ENCODE measurements at regions not wholly inside any gene's neighbourhood (a gene's known extent, or its start where the extent isn't known, plus 50 kb on each side); places are given as distances from the start of the nearest gene placed in this dataset.
"Not testable (repeated sequence)": the region's sequence is repeated elsewhere in the genome, so short reads cannot be mapped to it uniquely, and the experiment has no call there.

DNA sequence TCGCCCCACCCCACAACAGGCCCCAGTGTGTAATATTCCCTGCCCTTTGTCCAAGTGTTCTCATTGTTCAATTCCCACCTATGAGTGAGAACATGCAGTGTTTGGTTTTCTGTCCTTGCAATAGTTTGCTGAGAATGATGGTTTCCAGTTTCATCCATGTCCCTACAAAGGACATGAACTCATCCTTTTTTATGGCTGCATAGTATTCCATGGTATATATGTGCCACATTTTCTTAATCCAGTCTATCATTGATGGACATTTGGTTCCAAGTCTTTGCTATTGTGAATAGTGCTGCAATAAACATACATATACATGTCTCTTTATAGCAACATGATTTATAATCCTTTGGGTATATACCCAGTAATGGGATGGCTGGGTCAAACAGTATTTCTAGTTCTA is 132.7 kb downstream of the SNX10 start:
- H3K9me3 ChIP-seq (ENCODE audit: low read length); H3K36me3 ChIP-seq (ENCODE audit: insufficient read depth, low read length); H3K27ac ChIP-seq (ENCODE audit: low read length); H2AFZ ChIP-seq (ENCODE audit: low read depth, low read length); H3K79me2 ChIP-seq (replicated peaks; ENCODE audit: insufficient read depth, low read length); H3K4me2 ChIP-seq (ENCODE audit: low read length); H3K9ac ChIP-seq (ENCODE audit: low read length); H3K4me3 ChIP-seq (ENCODE audit: low read length); H4K20me1 ChIP-seq (ENCODE audit: insufficient read depth); H3K27me3 ChIP-seq (ENCODE audit: insufficient read depth, low read depth, low read length); H3K9me2 ChIP-seq (ENCODE audit: insufficient read depth, low read length); H3F3A ChIP-seq (ENCODE audit: insufficient read depth, low read length, poor library complexity, severe bottlenecking): not testable (repeated sequence)

DNA sequence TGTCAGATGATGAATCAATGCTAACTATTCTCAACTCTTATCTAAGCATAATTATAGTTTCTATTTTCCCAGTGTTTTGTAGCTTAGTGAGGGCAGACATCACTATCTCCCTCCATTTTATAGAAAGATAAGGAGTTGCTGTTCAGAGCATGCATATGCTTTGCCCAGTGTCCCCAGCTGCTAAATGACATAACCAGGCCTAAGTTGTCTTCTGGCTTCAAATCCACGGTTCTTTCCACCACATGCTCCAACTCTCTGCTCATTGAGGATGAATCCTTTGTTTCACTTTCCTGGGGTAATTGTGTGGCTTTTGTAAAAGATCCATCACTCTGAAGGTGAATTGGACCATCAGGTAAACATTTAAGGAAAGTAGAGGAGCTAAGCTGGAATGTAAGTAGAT is 134.0 kb downstream of the SNX10 start:
- H3K4me3 ChIP-seq (ENCODE audit: low read length), result no peak overlapping the region
- H3K9ac ChIP-seq (ENCODE audit: low read length), result no peak overlapping the region
- no peaks in the 10 kb centered on the region for H3F3A ChIP-seq (ENCODE audit: insufficient read depth, low read length, poor library complexity, severe bottlenecking)
- no peak overlapping the region for H2AFZ ChIP-seq (ENCODE audit: low read depth, low read length)
- no peaks in the 10 kb centered on the region for H4K20me1 ChIP-seq (ENCODE audit: insufficient read depth)
- H3K36me3 ChIP-seq (ENCODE audit: insufficient read depth, low read length), result no peaks in the 10 kb centered on the region
- no peaks in the 10 kb centered on the region for H3K79me2 ChIP-seq (replicated peaks; ENCODE audit: insufficient read depth, low read length)
- H3K4me2 ChIP-seq (ENCODE audit: low read length), result no peak overlapping the region
- no peak overlapping the region for H3K27ac ChIP-seq (ENCODE audit: low read length)
- H3K9me2 ChIP-seq (ENCODE audit: insufficient read depth, low read length), result no peaks in the 10 kb centered on the region
- H3K9me3 ChIP-seq (ENCODE audit: low read length), result no peaks in the 10 kb centered on the region
- H3K27me3 ChIP-seq (ENCODE audit: insufficient read depth, low read depth, low read length), result no peaks in the 10 kb centered on the region
- no peak for TF ChIP-seq RAD21 (conservative IDR thresholded peaks at IDR 0.05)
- TF ChIP-seq CTCF (IDR thresholded peaks at IDR 0.05; ENCODE audit: poor library complexity, severe bottlenecking), result no peak
- TF ChIP-seq TAF1 (IDR thresholded peaks at IDR 0.05; ENCODE audit: low read depth), result no peak
- TF ChIP-seq REST (IDR thresholded peaks at IDR 0.05; ENCODE audit: borderline replicate concordance), result no peak
- no peak for TF ChIP-seq EZH2 (IDR thresholded peaks at IDR 0.05; ENCODE audit: borderline replicate concordance, insufficient read depth, low read length, poor library complexity, severe bottlenecking)
- TF ChIP-seq POLR2AphosphoS5 (IDR thresholded peaks at IDR 0.05), result no peak
- TF ChIP-seq SMC3 (conservative IDR thresholded peaks at IDR 0.05; ENCODE audit: poor library complexity), result no peak
- TF ChIP-seq EP300 (conservative IDR thresholded peaks at IDR 0.05; ENCODE audit: poor library complexity, severe bottlenecking), result no peak
- TF ChIP-seq MXI1 (conservative IDR thresholded peaks at IDR 0.05; ENCODE audit: poor library complexity, severe bottlenecking), result no peak

DNA sequence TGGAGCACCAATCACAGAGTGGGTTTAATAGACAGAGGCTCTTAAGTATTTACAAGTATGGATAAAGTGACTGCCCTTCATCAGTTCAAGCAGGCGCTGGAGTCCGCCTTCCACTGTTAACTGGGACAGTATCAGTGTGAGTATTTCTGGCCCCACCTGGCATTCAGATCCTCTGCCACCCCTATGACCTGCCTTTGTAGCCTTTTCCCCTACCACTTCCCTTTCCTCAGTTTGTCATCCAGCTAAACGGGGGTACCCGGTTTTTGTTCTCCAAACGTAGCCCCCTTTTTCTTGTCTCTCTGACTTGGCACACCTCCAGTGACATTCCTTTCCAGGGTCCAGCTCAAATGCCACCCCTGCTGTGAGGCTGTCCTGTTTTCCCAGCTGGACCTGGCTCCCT is 134.4 kb downstream of the SNX10 start:
- no peak for TF ChIP-seq RAD21 (conservative IDR thresholded peaks at IDR 0.05)
- TF ChIP-seq CTCF (IDR thresholded peaks at IDR 0.05; ENCODE audit: poor library complexity, severe bottlenecking), result no peak
- no peak for TF ChIP-seq SMC3 (conservative IDR thresholded peaks at IDR 0.05; ENCODE audit: poor library complexity)
- no peak for TF ChIP-seq MXI1 (conservative IDR thresholded peaks at IDR 0.05; ENCODE audit: poor library complexity, severe bottlenecking)
- TF ChIP-seq TAF1 (IDR thresholded peaks at IDR 0.05; ENCODE audit: low read depth), result no peak
- no peak for TF ChIP-seq EZH2 (IDR thresholded peaks at IDR 0.05; ENCODE audit: borderline replicate concordance, insufficient read depth, low read length, poor library complexity, severe bottlenecking)
- TF ChIP-seq REST (IDR thresholded peaks at IDR 0.05; ENCODE audit: borderline replicate concordance), result no peak
- no peak for TF ChIP-seq POLR2AphosphoS5 (IDR thresholded peaks at IDR 0.05)
- no peak for TF ChIP-seq EP300 (conservative IDR thresholded peaks at IDR 0.05; ENCODE audit: poor library complexity, severe bottlenecking)
- no peaks in the 10 kb centered on the region for H3K36me3 ChIP-seq (ENCODE audit: insufficient read depth, low read length)
- no peaks in the 10 kb centered on the region for H3K9me3 ChIP-seq (ENCODE audit: low read length)
- H3K27me3 ChIP-seq (ENCODE audit: insufficient read depth, low read depth, low read length), result no peaks in the 10 kb centered on the region
- no peaks in the 10 kb centered on the region for H3F3A ChIP-seq (ENCODE audit: insufficient read depth, low read length, poor library complexity, severe bottlenecking)
- no peak overlapping the region for H3K4me3 ChIP-seq (ENCODE audit: low read length)
- no peaks in the 10 kb centered on the region for H4K20me1 ChIP-seq (ENCODE audit: insufficient read depth)
- H3K27ac ChIP-seq (ENCODE audit: low read length), result no peak overlapping the region
- no peak overlapping the region for H3K9ac ChIP-seq (ENCODE audit: low read length)
- no peaks in the 10 kb centered on the region for H3K9me2 ChIP-seq (ENCODE audit: insufficient read depth, low read length)
- H2AFZ ChIP-seq (ENCODE audit: low read depth, low read length), result no peak overlapping the region
- H3K4me2 ChIP-seq (ENCODE audit: low read length), result no peak overlapping the region
- no peaks in the 10 kb centered on the region for H3K79me2 ChIP-seq (replicated peaks; ENCODE audit: insufficient read depth, low read length)

Measured in neural cell (in vitro differentiated cells).